SU-DHL-6 (cell line): ENCODE measurements at regions not wholly inside any gene's neighbourhood (a gene's known extent, or its start where the extent isn't known, plus 50 kb on each side); places are given as distances from the start of the nearest gene placed in this dataset.

Experiments used
- H2AFZ ChIP-seq: fragments of 200-600 bp; sonication (generic); 2 replicates; pipeline ENCODE4 v1.6.1; 2014; ENCODE audit warnings: low read depth, mild to moderate bottlenecking, moderate library complexity, mixed read lengths, antibody characterized with exemption, low read length; ENCODE audit not compliant: severe bottlenecking
- H3F3A ChIP-seq: fragments of 200-600 bp; shearing (Covaris generic); 2 replicates; pipeline ENCODE4 v1.6.0; 2016; ENCODE audit warnings: antibody characterized with exemption, mild to moderate bottlenecking; ENCODE audit not compliant: insufficient read depth
- H3K27ac ChIP-seq: fragments of 200-600 bp; sonication (generic); 2 replicates; pipeline ENCODE4 v1.5.1; 2016; ENCODE audit warnings: low read depth, mild to moderate bottlenecking, low read length, moderate library complexity, mixed read lengths
- H3K27me3 ChIP-seq: fragments of 200-600 bp; sonication (generic), shearing (Covaris generic); 2 replicates; pipeline ENCODE4 v1.6.0; 2014; ENCODE audit warnings: mild to moderate bottlenecking, low read length
- H3K36me3 ChIP-seq: fragments of 200-600 bp; sonication (generic); 2 replicates; pipeline ENCODE4 v1.6.1; 2014; ENCODE audit warnings: mild to moderate bottlenecking, low read length, mixed read lengths
- H3K4me2 ChIP-seq: fragments of 300-600, 200-600 bp; shearing (Covaris generic), sonication (generic); 2 replicates; pipeline ENCODE4 v1.6.0; 2014; ENCODE audit warnings: low read length, low read depth, mild to moderate bottlenecking; ENCODE audit not compliant: poor library complexity, severe bottlenecking
- H3K4me3 ChIP-seq: fragments of 200-600 bp; sonication (generic); 2 replicates; pipeline ENCODE4 v1.5.1; 2014; ENCODE audit warnings: antibody characterized with exemption, low read length, mild to moderate bottlenecking, mixed read lengths; ENCODE audit not compliant: insufficient read depth, poor library complexity, severe bottlenecking
- H3K79me2 ChIP-seq: fragments of 200-600 bp; sonication (generic); 2 replicates; pipeline ENCODE4 v1.6.1; 2014; ENCODE audit warnings: mild to moderate bottlenecking, low read length, moderate library complexity; ENCODE audit not compliant: insufficient read depth
- H3K9ac ChIP-seq: fragments of 200-600 bp; sonication (generic); 2 replicates; pipeline ENCODE4 v1.7.0; 2014; ENCODE audit warnings: mild to moderate bottlenecking, low read length
- H3K9me2 ChIP-seq: fragments of 200-600 bp; sonication (generic); replicated peaks from 2 replicates; pipeline ENCODE4 v1.6.1; 2014; ENCODE audit warnings: low read length; ENCODE audit not compliant: insufficient read depth
- H3K9me3 ChIP-seq: fragments of 200-600 bp; sonication (generic); 2 replicates; pipeline ENCODE4 v1.6.1; 2014; ENCODE audit warnings: low read length, mixed read lengths; ENCODE audit not compliant: insufficient read depth
- H4K20me1 ChIP-seq: fragments of 200-600 bp; sonication (generic); 2 replicates; pipeline ENCODE4 v1.6.1; 2014; ENCODE audit warnings: low read depth, mild to moderate bottlenecking, antibody characterized with exemption, low read length, moderate library complexity, mixed read lengths
- EZH2phosphoT487 ChIP-seq: fragments of 200-600 bp; sonication (generic), shearing (Covaris generic); conservative IDR thresholded peaks from 2 replicates; pipeline ENCODE4 v1.6.1; 2018; ENCODE audit warnings: mild to moderate bottlenecking, antibody characterized with exemption, low read length, moderate library complexity, mixed read lengths
- TF ChIP-seq, protein P1 (sequence below): fragments of 200-600 bp; sonication (generic); IDR thresholded peaks from one replicate; pipeline ENCODE4 v1.5.1; 2017; ENCODE audit warnings: antibody characterized with exemption, mild to moderate bottlenecking, low read length, moderate library complexity; ENCODE audit not compliant: insufficient read depth, poor library complexity, severe bottlenecking

DNA sequence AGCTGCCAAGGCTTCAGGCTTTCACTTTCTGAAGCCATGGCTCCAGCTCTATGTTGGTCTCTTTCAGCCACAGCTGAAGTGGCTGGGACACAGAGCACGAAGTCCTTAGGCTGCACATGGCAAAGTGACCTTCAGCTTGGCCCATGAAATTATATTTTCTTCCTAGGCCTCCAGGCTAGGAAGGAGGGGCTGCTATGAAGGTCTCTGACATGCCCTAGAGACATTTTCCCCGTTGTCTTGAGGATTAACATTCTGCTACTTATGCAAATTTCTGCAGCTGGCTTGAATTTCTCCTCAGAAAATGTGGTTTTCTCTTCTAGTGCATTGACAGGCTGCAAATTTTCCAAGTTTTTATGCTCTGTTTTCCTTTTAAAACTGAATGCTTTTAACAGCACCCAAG is 99.8 kb upstream of the KCNIP4 start:
- TF ChIP-seq EZH2phosphoT487 = no peak
- TF ChIP-seq, protein P1, sequence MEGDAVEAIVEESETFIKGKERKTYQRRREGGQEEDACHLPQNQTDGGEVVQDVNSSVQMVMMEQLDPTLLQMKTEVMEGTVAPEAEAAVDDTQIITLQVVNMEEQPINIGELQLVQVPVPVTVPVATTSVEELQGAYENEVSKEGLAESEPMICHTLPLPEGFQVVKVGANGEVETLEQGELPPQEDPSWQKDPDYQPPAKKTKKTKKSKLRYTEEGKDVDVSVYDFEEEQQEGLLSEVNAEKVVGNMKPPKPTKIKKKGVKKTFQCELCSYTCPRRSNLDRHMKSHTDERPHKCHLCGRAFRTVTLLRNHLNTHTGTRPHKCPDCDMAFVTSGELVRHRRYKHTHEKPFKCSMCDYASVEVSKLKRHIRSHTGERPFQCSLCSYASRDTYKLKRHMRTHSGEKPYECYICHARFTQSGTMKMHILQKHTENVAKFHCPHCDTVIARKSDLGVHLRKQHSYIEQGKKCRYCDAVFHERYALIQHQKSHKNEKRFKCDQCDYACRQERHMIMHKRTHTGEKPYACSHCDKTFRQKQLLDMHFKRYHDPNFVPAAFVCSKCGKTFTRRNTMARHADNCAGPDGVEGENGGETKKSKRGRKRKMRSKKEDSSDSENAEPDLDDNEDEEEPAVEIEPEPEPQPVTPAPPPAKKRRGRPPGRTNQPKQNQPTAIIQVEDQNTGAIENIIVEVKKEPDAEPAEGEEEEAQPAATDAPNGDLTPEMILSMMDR = no peak
- no peaks in the 10 kb centered on the region for H4K20me1 ChIP-seq
- no peaks in the 10 kb centered on the region for H3K9me2 ChIP-seq
- no peaks in the 10 kb centered on the region for H3K9me3 ChIP-seq
- no peak overlapping the region for H2AFZ ChIP-seq
- H3F3A ChIP-seq = no peaks in the 10 kb centered on the region
- no peaks in the 10 kb centered on the region for H3K27me3 ChIP-seq
- no peak overlapping the region for H3K9ac ChIP-seq
- H3K36me3 ChIP-seq = no peaks in the 10 kb centered on the region
- H3K27ac ChIP-seq = no peak overlapping the region
- no peak overlapping the region for H3K4me2 ChIP-seq
- no peak overlapping the region for H3K4me3 ChIP-seq
- no peaks in the 10 kb centered on the region for H3K79me2 ChIP-seq

DNA sequence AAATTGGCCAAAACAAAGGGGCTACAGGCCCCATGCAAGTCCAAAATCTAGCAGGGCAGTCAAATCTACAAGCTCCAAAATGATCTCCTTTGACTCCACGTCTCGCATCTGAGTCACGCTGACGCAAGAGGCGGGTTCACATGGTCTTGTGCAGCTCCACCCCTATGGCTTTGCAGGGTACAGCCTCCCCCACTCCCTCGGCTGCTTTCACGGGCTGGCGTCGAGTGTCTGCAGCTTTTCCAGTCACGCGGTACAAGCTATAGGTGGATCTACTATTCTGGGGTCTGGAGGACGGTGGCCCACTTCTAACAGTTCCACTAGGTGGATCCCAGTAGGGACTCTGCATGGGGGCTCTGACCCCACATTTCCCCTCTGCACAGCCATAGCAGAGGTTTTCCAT is 99.2 kb upstream of the KCNIP4 start:
- Histone ChIP-seq H3K9ac (no peak overlapping the region), H3K4me2 (no peak overlapping the region), H3K79me2 (no peaks in the 10 kb centered on the region), H2AFZ (no peak overlapping the region), H3K9me2 (no peaks in the 10 kb centered on the region), H3K27me3 (no peaks in the 10 kb centered on the region), H3F3A (no peaks in the 10 kb centered on the region), H3K9me3 (no peaks in the 10 kb centered on the region), H3K36me3 (no peaks in the 10 kb centered on the region), H4K20me1 (no peaks in the 10 kb centered on the region), H3K4me3 (no peak overlapping the region), H3K27ac (no peak overlapping the region)
- no peak for TF ChIP-seq EZH2phosphoT487
- TF ChIP-seq, protein P1 = no peak

DNA sequence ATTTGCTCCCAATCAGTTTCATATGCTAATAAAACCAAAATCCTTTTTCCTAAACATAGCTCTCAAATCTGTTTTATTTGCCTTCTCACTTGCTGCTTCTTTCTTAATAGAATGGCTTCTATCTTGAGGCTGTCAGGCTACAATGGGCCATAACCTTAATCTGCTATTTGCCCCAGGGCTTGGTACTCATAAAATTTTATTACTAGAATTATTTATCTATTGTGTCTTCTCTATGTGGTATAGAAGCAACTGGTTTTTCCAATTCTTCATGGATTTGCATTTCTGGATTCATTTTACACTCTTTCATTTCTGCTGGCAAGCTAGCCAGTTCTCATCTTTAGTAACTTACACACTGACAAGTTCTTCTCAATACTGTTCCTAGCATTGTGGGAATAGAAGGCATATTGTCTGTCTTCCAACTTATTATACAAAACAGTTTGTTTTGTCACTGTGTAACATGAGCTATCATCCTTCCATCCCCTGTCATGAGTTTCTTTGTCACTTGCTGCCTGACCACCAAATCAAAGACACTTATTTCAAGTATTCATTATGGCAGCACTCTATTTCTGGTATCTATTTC is 96.6 kb upstream of the KCNIP4 start:
- no peaks in the 10 kb centered on the region for H4K20me1 ChIP-seq

More for the DNA sequence above, 96.6 kb upstream of the KCNIP4 start:
- Histone ChIP-seq H3F3A (no peaks in the 10 kb centered on the region), H3K9ac (no peak overlapping the region), H3K79me2 (no peaks in the 10 kb centered on the region), H3K9me2 (no peaks in the 10 kb centered on the region), H3K27ac (no peak overlapping the region), H3K4me3 (no peak overlapping the region), H2AFZ (no peak overlapping the region), H3K27me3 (no peaks in the 10 kb centered on the region), H3K4me2 (no peak overlapping the region), H3K9me3 (no peaks in the 10 kb centered on the region), H3K36me3 (no peaks in the 10 kb centered on the region)
- no peak for TF ChIP-seq EZH2phosphoT487
- TF ChIP-seq, protein P1 = no peak
